SU-DHL-6 (cell line): ENCODE measurements at regions not wholly inside any gene's neighbourhood (a gene's known extent, or its start where the extent isn't known, plus 50 kb on each side); places are given as distances from the start of the nearest gene placed in this dataset.

Experiments used
- CTCF ChIP-seq: fragments of 200-600 bp; sonication (generic); IDR thresholded peaks from one replicate; pipeline ENCODE4 v1.5.1; 2017; ENCODE audit warnings: antibody characterized with exemption, mild to moderate bottlenecking, low read length, moderate library complexity; ENCODE audit not compliant: insufficient read depth, poor library complexity, severe bottlenecking
- EZH2phosphoT487 ChIP-seq: fragments of 200-600 bp; sonication (generic), shearing (Covaris generic); conservative IDR thresholded peaks from 2 replicates; pipeline ENCODE4 v1.6.1; 2018; ENCODE audit warnings: mild to moderate bottlenecking, antibody characterized with exemption, low read length, moderate library complexity, mixed read lengths

GRCh38 chr14:22449600-22449905, 139.5 kb downstream of the DAD1 start:
- TF ChIP-seq EZH2phosphoT487 (no peak), CTCF (no peak)
